HCT116 (cell line): ENCODE measurements at regions not wholly inside any gene's neighbourhood (a gene's known extent, or its start where the extent isn't known, plus 50 kb on each side); places are given as distances from the start of the nearest gene placed in this dataset.

Source experiments
- CTCF ChIP-seq, 3 experiments: fragments of 200-600 bp in 1 of 3; sonication (generic) in 1 of 3; IDR thresholded peaks in 2 of 3; conservative IDR thresholded peaks in 1 of 3; 2 replicates each; pipeline ENCODE4 v1.5.1; 2012 to 2017; ENCODE audit warnings: low read depth in 2 of 3, low read length in 2 of 3, antibody characterized with exemption in 1 of 3, borderline replicate concordance in 1 of 3, control low read depth in 1 of 3, mild to moderate bottlenecking in 1 of 3, mixed read lengths in 1 of 3, mixed run types in 1 of 3, moderate library complexity in 1 of 3; ENCODE audit not compliant: insufficient read depth in 1 of 3
- EZH2 ChIP-seq: fragments of 200-600 bp; sonication (generic); IDR thresholded peaks from 2 replicates; pipeline ENCODE4 v1.6.1; 2017; ENCODE audit warnings: antibody characterized with exemption, mixed run types
- EZH2phosphoT487 ChIP-seq: fragments of 200-600 bp; IDR thresholded peaks from 2 replicates; pipeline ENCODE4 v1.6.1; 2018; ENCODE audit warnings: antibody characterized with exemption, borderline replicate concordance
- POLR2A ChIP-seq: IDR thresholded peaks from 2 replicates; pipeline ENCODE4 v1.7.0; 2011; ENCODE audit warnings: borderline replicate concordance; ENCODE audit not compliant: insufficient read depth, insufficient read length; ENCODE audit errors: extremely low read depth
- YY1 ChIP-seq: IDR thresholded peaks from 2 replicates; pipeline ENCODE4 v1.6.1; 2011; ENCODE audit warnings: low read length, low read depth, moderate library complexity, mild to moderate bottlenecking; ENCODE audit not compliant: insufficient replicate concordance; ENCODE audit errors: extremely low read depth
- TF ChIP-seq, protein P1 (sequence below): IDR thresholded peaks from 2 replicates; pipeline ENCODE4 v1.6.1; 2012

GRCh38 chr5:52655163-52655562 lies 132.6 kb upstream of the ITGA1 start:
- TF ChIP-seq CTCF (IDR thresholded peaks at IDR 0.05 in 2 of 3, conservative IDR thresholded peaks at IDR 0.05 in 1 of 3; ENCODE audit: borderline replicate concordance in 1 of 3, insufficient read depth in 1 of 3, low read depth in 2 of 3, low read length in 2 of 3) (no peak), POLR2A (no peak), YY1 (no peak), EZH2phosphoT487 (no peak), EZH2 (no peak)
- TF ChIP-seq, protein P1, sequence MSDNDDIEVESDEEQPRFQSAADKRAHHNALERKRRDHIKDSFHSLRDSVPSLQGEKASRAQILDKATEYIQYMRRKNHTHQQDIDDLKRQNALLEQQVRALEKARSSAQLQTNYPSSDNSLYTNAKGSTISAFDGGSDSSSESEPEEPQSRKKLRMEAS: no peak
